PC-3 (cell line): ENCODE measurements at regions not wholly inside any gene's neighbourhood (a gene's known extent, or its start where the extent isn't known, plus 50 kb on each side); places are given as distances from the start of the nearest gene placed in this dataset.

ENCODE experiments used
- ATAC-seq: fragments of 200-7000 bp; cut with Tn5 transposase; 2 replicates; pipeline ENCODE4 v1.9.1; 2020; ENCODE audit warnings: mild to moderate bottlenecking, moderate library complexity
- BruUV-seq: library from RNA; stranded (reverse); fragments of 400-500 nt; replicated peaks from 2 replicates; lab custom pipeline; 2021; lab: Mats Ljungman, UMichigan
- CTCF ChIA-PET: fragments of 300-600 bp; sonication (Branson Sonifier 250); formaldehyde crosslinking; loops from one replicate; lab custom pipeline; 2022; ENCODE audit warnings: antibody characterized with exemption; lab: Charles Lee
- POLR2A ChIA-PET: fragments of 300-600 bp; sonication (Branson Sonifier 250); formaldehyde crosslinking; loops from one replicate; lab custom pipeline; 2022; ENCODE audit warnings: antibody characterized with exemption; ENCODE audit not compliant: unreplicated experiment; lab: Charles Lee
- DNase-seq: peaks from one replicate; pipeline ENCODE4 v3.0.0-alpha.2; 2015
- H2AFZ ChIP-seq: fragments of 300-600 bp; sonication (generic); 2 replicates; pipeline ENCODE4 v1.6.0; 2016; ENCODE audit warnings: antibody characterized with exemption, low read length
- H3F3A ChIP-seq: fragments of 300-600 bp; sonication (generic); one replicate; pipeline ENCODE4 v1.6.0; 2017; ENCODE audit warnings: antibody characterized with exemption, low read length, control low read depth, mild to moderate bottlenecking; ENCODE audit not compliant: unreplicated experiment
- H3K27ac ChIP-seq: fragments of 300-600 bp; sonication (generic); 2 replicates; pipeline ENCODE4 v1.5.1; 2016; ENCODE audit warnings: mild to moderate bottlenecking, low read length
- H3K27me3 ChIP-seq: fragments of 300-600 bp; sonication (generic); 2 replicates; pipeline ENCODE4 v1.6.1; 2016; ENCODE audit warnings: low read length, mixed read lengths
- H3K36me3 ChIP-seq: fragments of 300-600 bp; sonication (generic); 2 replicates; pipeline ENCODE4 v1.6.1; 2016; ENCODE audit warnings: low read depth, mixed run types, low read length, mixed read lengths
- H3K4me1 ChIP-seq: fragments of 300-600 bp; sonication (generic); 2 replicates; pipeline ENCODE4 v1.5.1; 2016; ENCODE audit warnings: low read length; ENCODE audit not compliant: insufficient read depth
- H3K4me2 ChIP-seq: fragments of 300-600 bp; sonication (generic); 2 replicates; pipeline ENCODE4 v1.6.0; 2016; ENCODE audit warnings: low read length
- H3K4me3 ChIP-seq: fragments of 300-600 bp; sonication (generic); 2 replicates; pipeline ENCODE4 v1.5.1; 2016; ENCODE audit warnings: mild to moderate bottlenecking, low read length, mixed read lengths
- H3K79me2 ChIP-seq: fragments of 300-600 bp; sonication (generic); 2 replicates; pipeline ENCODE4 v1.6.1; 2017; ENCODE audit warnings: low read length, mixed read lengths
- H3K9ac ChIP-seq: fragments of 300-600 bp; sonication (generic); 2 replicates; pipeline ENCODE4 v1.6.0; 2016; ENCODE audit warnings: mild to moderate bottlenecking, low read length
- H3K9me2 ChIP-seq: fragments of 300-600 bp; sonication (generic); replicated peaks from 2 replicates; pipeline ENCODE4 v1.6.1; 2016; ENCODE audit warnings: mixed run types, low read length, mixed read lengths
- H3K9me3 ChIP-seq: fragments of 300-600 bp; sonication (generic); 2 replicates; pipeline ENCODE4 v1.6.1; 2016; ENCODE audit warnings: low read length, mixed read lengths
- H4K20me1 ChIP-seq: fragments of 300-600 bp; sonication (generic); 2 replicates; pipeline ENCODE4 v1.6.1; 2016; ENCODE audit warnings: low read length, mixed read lengths
- CTCF ChIP-seq: fragments of 300-600 bp; sonication (generic); conservative IDR thresholded peaks from 2 replicates; pipeline ENCODE4 v1.5.1; 2017; ENCODE audit warnings: antibody characterized with exemption, low read depth, mild to moderate bottlenecking, low read length
- EZH2 ChIP-seq: fragments of 300-600 bp; sonication (generic); IDR thresholded peaks from one replicate; pipeline ENCODE4 v1.6.1; 2017; ENCODE audit warnings: antibody characterized with exemption, mild to moderate bottlenecking, low read length; ENCODE audit not compliant: unreplicated experiment
- EZH2phosphoT487 ChIP-seq: fragments of 300-600 bp; sonication (generic); IDR thresholded peaks from 2 replicates; pipeline ENCODE4 v1.6.1; 2018; ENCODE audit warnings: mild to moderate bottlenecking, antibody characterized with exemption, low read length, borderline replicate concordance
- intact Hi-C: fragments of 100-400 bp; cut with micrococcal nuclease; formaldehyde crosslinking; loops from 2 replicates; pipeline ENCODE4 v1.9.0; 2023

- Histone ChIP-seq H3K36me3 (no peaks in the 10 kb centered on the region), H3K4me1 (no peaks in the 10 kb centered on the region), H4K20me1 (no peaks in the 10 kb centered on the region), H3K9me3 (no peaks in the 10 kb centered on the region), H3K79me2 (no peaks in the 10 kb centered on the region), H3K27ac (no peak overlapping the region), H3K9ac (no peak overlapping the region), H3K9me2 (no peaks in the 10 kb centered on the region), H3F3A (no peaks in the 10 kb centered on the region), H2AFZ (no peak overlapping the region), H3K4me2 (no peak overlapping the region), H3K27me3 (no peaks in the 10 kb centered on the region), H3K4me3 (no peak overlapping the region)
- ChIA-PET CTCF (no interaction called here), POLR2A (no interaction called here)
- DNase-seq: no peak
- intact Hi-C loops: no loop called here
- no TSS peak for BruUV-seq
- ATAC-seq: no peak
- TF ChIP-seq EZH2phosphoT487: no peak
These were observed 73.7 kb upstream of the FGGY start for GRCh38 chr1:59223198-59223597.

GRCh38 chr1:59223989-59224634 is 72.8 kb upstream of the FGGY start:
- H3K9me2 ChIP-seq: no peaks in the 10 kb centered on the region
- H2AFZ ChIP-seq: no peak overlapping the region
- POLR2A ChIA-PET: no interaction called here
- CTCF ChIA-PET: no interaction called here
- H3K4me1 ChIP-seq: no peaks in the 10 kb centered on the region
- TF ChIP-seq EZH2phosphoT487 (no peak), CTCF (no peak), EZH2 (no peak)
- no peaks in the 10 kb centered on the region for H3F3A ChIP-seq
- no peaks in the 10 kb centered on the region for H3K9me3 ChIP-seq
- no peaks in the 10 kb centered on the region for H3K79me2 ChIP-seq
- H3K4me2 ChIP-seq: no peak overlapping the region
- no peak for ATAC-seq
- H3K4me3 ChIP-seq: no peak overlapping the region
- H3K9ac ChIP-seq: no peak overlapping the region
- no peak for DNase-seq
- H3K27me3 ChIP-seq: no peaks in the 10 kb centered on the region
- H3K27ac ChIP-seq: no peak overlapping the region
- H3K36me3 ChIP-seq: no peaks in the 10 kb centered on the region
- intact Hi-C loops: no loop called here
- no peaks in the 10 kb centered on the region for H4K20me1 ChIP-seq
- no TSS peak for BruUV-seq

GRCh38 chr1:59225594-59226316 is 71.1 kb upstream of the FGGY start:
- DNase-seq (no peak), ATAC-seq (no peak)
- Histone ChIP-seq H3K79me2 (no peaks in the 10 kb centered on the region), H2AFZ (no peak overlapping the region), H4K20me1 (no peaks in the 10 kb centered on the region), H3K27ac (no peak overlapping the region), H3K27me3 (no peaks in the 10 kb centered on the region), H3K4me2 (no peak overlapping the region), H3K9me2 (no peaks in the 10 kb centered on the region), H3K36me3 (no peaks in the 10 kb centered on the region), H3K9me3 (no peaks in the 10 kb centered on the region), H3F3A (no peaks in the 10 kb centered on the region), H3K4me1 (no peaks in the 10 kb centered on the region), H3K4me3 (no peak overlapping the region), H3K9ac (no peak overlapping the region)
- POLR2A ChIA-PET: no interaction called here
- CTCF ChIA-PET: no interaction called here
- intact Hi-C loops: no loop called here
- BruUV-seq: no TSS peak
- TF ChIP-seq EZH2 (no peak), EZH2phosphoT487 (no peak), CTCF (no peak)
